ENCODE measurements at regions not wholly inside any gene's neighbourhood (a gene's known extent, or its start where the extent isn't known, plus 50 kb on each side); places are given as distances from the start of the nearest gene placed in this dataset.
A peak's percentile ranks its signal among the peaks of the same experiment; 100 is the strongest.
"Not testable (repeated sequence)": the region's sequence is repeated elsewhere in the genome, so short reads cannot be mapped to it uniquely, and the experiment has no call there.

- DNase-seq, result peak; percentile 50
Measured at GRCh38 chr5:72692231-72692637, 124.2 kb upstream of the TNPO1 start.

GRCh38 chr5:72691751-72692150, 124.7 kb upstream of the TNPO1 start:
- peak; percentile 1 for DNase-seq

GRCh38 chr5:72688916-72689315, 127.5 kb upstream of the TNPO1 start:
- no peak for DNase-seq

GRCh38 chr5:72687288-72687687, 129.2 kb upstream of the TNPO1 start:
- DNase-seq, result no peak

GRCh38 chr5:72682561-72682960, 133.9 kb upstream of the TNPO1 start:
- DNase-seq, result no peak

GRCh38 chr5:72681781-72682180, 134.7 kb upstream of the TNPO1 start:
- no peak for DNase-seq

GRCh38 chr5:72677447-72677846, 139.0 kb upstream of the TNPO1 start:
- no peak for DNase-seq

GRCh38 chr5:72676831-72677230, 139.6 kb upstream of the TNPO1 start:
- not testable (repeated sequence) for DNase-seq

GRCh38 chr5:72673623-72674022, 142.8 kb upstream of the TNPO1 start:
- DNase-seq, result no peak

- DNase-seq, result no peak
Measured at GRCh38 chr5:72673180-72673579, 143.3 kb upstream of the TNPO1 start.

GRCh38 chr5:72667708-72668107, 148.8 kb upstream of the TNPO1 start:
- DNase-seq, result no peak

GRCh38 chr5:72662936-72663335, 153.5 kb upstream of the TNPO1 start:
- DNase-seq, result no peak

- DNase-seq, result no peak
Measured at GRCh38 chr5:72662305-72662704, 154.2 kb upstream of the TNPO1 start.

GRCh38 chr5:72661405-72661804, 154.2 kb upstream of the ZNF366 start:
- no peak for DNase-seq

GRCh38 chr5:72659726-72660125, 152.5 kb upstream of the ZNF366 start:
- no peak for DNase-seq

- no peak for DNase-seq
Measured at GRCh38 chr5:72658761-72659540, 151.7 kb upstream of the ZNF366 start.

GRCh38 chr5:72658161-72658560, 151.0 kb upstream of the ZNF366 start:
- no peak for DNase-seq

GRCh38 chr5:72656756-72657513, 149.7 kb upstream of the ZNF366 start:
- DNase-seq, result no peak

- no peak for DNase-seq
Measured at GRCh38 chr5:72656331-72656730, 149.1 kb upstream of the ZNF366 start.

- DNase-seq, result no peak
Measured at GRCh38 chr5:72654231-72654630, 147.0 kb upstream of the ZNF366 start.

- DNase-seq, result no peak
Measured at GRCh38 chr5:72653586-72653985, 146.4 kb upstream of the ZNF366 start.

GRCh38 chr5:72651779-72652178, 144.6 kb upstream of the ZNF366 start:
- DNase-seq, result no peak

- DNase-seq, result no peak
Measured at GRCh38 chr5:72651109-72651508, 143.9 kb upstream of the ZNF366 start.

GRCh38 chr5:72649449-72649848, 142.2 kb upstream of the ZNF366 start:
- no peak for DNase-seq
